ENCODE measurements at regions not wholly inside any gene's neighbourhood (a gene's known extent, or its start where the extent isn't known, plus 50 kb on each side); places are given as distances from the start of the nearest gene placed in this dataset.

DNA sequence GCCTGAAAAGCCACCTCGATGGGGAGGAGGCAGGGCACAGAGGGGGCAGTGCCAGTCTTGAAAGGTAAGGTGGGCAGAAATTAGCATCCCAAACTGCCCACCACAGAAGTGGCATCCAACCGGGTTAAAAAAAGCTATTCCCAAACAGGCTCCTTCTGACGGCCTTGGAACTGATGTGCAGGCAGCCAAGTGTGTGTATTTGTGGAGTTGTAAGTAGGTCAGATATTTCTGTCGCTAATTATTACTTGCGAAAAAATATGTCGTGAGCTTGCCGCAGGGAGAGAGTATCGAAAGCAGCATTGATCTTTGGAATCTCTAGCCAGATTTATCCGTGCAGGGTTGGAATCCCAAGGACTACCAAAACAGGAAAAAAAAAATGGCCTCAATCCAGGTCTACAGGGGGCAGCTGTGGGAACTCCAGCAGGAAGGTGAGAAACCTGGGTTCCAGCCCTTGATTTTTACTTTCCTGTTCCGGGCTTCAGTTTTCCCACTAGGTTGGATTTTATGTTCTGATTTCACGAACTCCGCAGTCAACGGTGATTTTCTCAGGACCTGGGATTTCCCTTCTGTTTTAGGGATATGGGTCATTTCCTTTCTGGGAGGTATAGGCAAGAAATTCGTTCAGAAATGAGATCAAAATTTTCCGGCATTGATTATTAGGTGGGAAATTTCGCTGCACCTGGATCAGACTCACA, 200.8 kb downstream of the RGS3 start:
- no peak for ATAC-seq
- Mint-ChIP-seq H3K36me3 (no peaks in the 10 kb centered on the region), H3K27ac (no peak overlapping the region), H3K4me3 (no peak overlapping the region), H3K9me3 (no peaks in the 10 kb centered on the region), H3K4me1 (peaks cover 0 to 1% (median 0%) of the 10 kb centered on the region in 7 donors), H3K27me3 (peaks cover 9 to 25% (median 19%) of the 10 kb centered on the region in 5 donors)
- Histone ChIP-seq H3K27ac (ENCODE audit: low read depth, low read length) (no peak overlapping the region), H3K4me3 (ENCODE audit: low read length) (no peak overlapping the region), H3K27me3 (ENCODE audit: control insufficient read depth in 2 of 2, insufficient read depth in 2 of 2, low read length in 2 of 2) (no peaks in the 10 kb centered on the region), H3K9me3 (ENCODE audit: control insufficient read depth in 2 of 3, low read length in 3 of 3) (no peaks in the 10 kb centered on the region), H3K4me1 (ENCODE audit: control insufficient read depth in 2 of 2, insufficient read depth in 2 of 2, low read length in 2 of 2) (no peaks in the 10 kb centered on the region), H3K36me3 (ENCODE audit: control insufficient read depth in 2 of 3, insufficient read depth in 3 of 3, low read length in 3 of 3) (no peaks in the 10 kb centered on the region)
- POLR2A ChIA-PET, result no interaction called here
- CTCF ChIA-PET, result no interaction called here
- intact Hi-C loops (cut with micrococcal nuclease), result no loop called here
- DNase-seq, result no peak

DNA sequence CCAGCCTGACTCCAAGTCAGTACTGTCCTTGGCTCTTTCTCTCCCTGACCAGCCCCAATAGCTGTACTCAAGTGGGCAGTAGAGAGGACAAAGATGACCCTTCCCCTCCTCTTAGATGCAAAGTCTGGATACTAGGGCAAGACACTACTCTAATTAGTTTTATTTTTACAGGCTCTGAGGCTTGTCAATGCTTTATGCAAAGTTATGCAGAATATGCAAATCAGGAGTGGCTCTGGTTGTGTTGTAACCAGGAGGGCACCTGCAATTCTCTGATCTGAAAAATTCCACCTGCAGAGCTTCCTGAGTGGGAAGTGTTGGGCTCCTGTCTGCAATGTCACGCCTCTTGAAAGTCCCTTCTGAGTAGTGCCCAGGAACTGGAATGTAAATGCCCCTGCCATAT, 201.5 kb downstream of the RGS3 start:
- CTCF ChIA-PET, result no interaction called here
- POLR2A ChIA-PET, result no interaction called here

DNA sequence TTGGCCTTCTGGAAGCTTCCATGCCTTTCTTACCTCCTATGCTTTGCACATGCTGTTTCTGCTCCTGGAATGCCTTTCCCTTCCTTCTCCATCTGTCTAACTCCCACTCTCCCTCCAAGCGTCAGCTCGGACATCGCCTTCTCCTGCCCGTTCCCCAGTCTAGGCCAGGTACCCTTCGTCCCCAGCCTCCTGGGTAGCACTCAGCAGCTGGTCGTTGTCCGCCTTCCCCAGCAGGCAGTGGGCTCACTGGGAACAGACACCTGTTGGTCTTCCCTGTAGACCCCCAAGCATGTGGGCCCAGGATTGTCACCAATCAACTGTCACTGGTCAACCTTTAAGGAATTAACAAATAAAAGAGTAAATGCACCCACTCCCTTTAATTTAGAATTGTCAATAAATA, 202.2 kb downstream of the RGS3 start:
- CTCF ChIA-PET, result interaction anchor here (1.3 to 1.7 kb wide), 2 partner anchors 9 to 10 kb away, joined by 5 read pairs; no protein-coding TSS in a partner anchor
- H3K27ac Mint-ChIP-seq, result no peak overlapping the region
- H3K4me3 ChIP-seq (ENCODE audit: low read length), result no peak overlapping the region

More for the DNA sequence above, 201.5 kb downstream of the RGS3 start:
- peaks cover 0 to 1% (median 0%) of the 10 kb centered on the region in 7 donors for H3K4me1 Mint-ChIP-seq
- intact Hi-C loops (cut with micrococcal nuclease), result no loop called here
- H3K4me1 ChIP-seq (ENCODE audit: control insufficient read depth in 2 of 2, insufficient read depth in 2 of 2, low read length in 2 of 2), result no peaks in the 10 kb centered on the region
- no peak overlapping the region for H3K27ac ChIP-seq (ENCODE audit: low read depth, low read length)
- H3K36me3 Mint-ChIP-seq, result no peaks in the 10 kb centered on the region
- no peaks in the 10 kb centered on the region for H3K9me3 ChIP-seq (ENCODE audit: control insufficient read depth in 2 of 3, low read length in 3 of 3)
- DNase-seq (no peak), ATAC-seq (no peak)
- H3K27me3 ChIP-seq (ENCODE audit: control insufficient read depth in 2 of 2, insufficient read depth in 2 of 2, low read length in 2 of 2), result no peaks in the 10 kb centered on the region
- H3K27me3 Mint-ChIP-seq, result peaks cover 4 to 19% (median 11%) of the 10 kb centered on the region in 5 donors
- no peak overlapping the region for H3K4me3 ChIP-seq (ENCODE audit: low read length)
- no peaks in the 10 kb centered on the region for H3K36me3 ChIP-seq (ENCODE audit: control insufficient read depth in 2 of 3, insufficient read depth in 3 of 3, low read length in 3 of 3)
- no peaks in the 10 kb centered on the region for H3K9me3 Mint-ChIP-seq
- H3K4me3 Mint-ChIP-seq, result no peak overlapping the region
- no peak overlapping the region for H3K27ac Mint-ChIP-seq

DNA sequence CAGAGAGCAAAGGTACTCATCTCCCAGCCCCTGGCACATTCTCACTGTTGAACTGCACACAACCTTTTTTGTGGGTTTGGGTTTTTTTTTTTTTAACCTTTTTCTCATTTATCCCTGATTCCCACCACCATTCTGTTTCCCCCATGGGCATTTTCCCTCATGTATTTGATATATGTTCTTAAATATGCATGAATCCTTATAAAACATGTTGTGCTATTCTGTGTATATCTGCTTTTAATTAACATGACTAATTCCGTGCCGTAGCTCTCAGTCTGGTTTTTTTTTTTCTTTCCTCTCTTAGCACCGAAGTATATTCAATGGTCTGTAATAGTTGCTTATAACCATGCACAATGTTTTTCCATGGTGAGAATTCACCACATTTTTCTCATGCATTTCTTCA, 204.5 kb downstream of the RGS3 start:
- POLR2A ChIA-PET, result no interaction called here
- H3K27ac Mint-ChIP-seq, result no peak overlapping the region

More for the DNA sequence above, 202.2 kb downstream of the RGS3 start:
- no peaks in the 10 kb centered on the region for H3K36me3 ChIP-seq (ENCODE audit: control insufficient read depth in 2 of 3, insufficient read depth in 3 of 3, low read length in 3 of 3)
- H3K9me3 Mint-ChIP-seq, result no peaks in the 10 kb centered on the region
- H3K27ac ChIP-seq (ENCODE audit: low read depth, low read length), result no peak overlapping the region
- DNase-seq (no peak), ATAC-seq (no peak)
- peaks cover 0 to 1% (median 0%) of the 10 kb centered on the region in 7 donors for H3K4me1 Mint-ChIP-seq
- H3K27me3 ChIP-seq (ENCODE audit: control insufficient read depth in 2 of 2, insufficient read depth in 2 of 2, low read length in 2 of 2), result no peaks in the 10 kb centered on the region
- H3K36me3 Mint-ChIP-seq, result no peaks in the 10 kb centered on the region
- POLR2A ChIA-PET, result no interaction called here
- no peaks in the 10 kb centered on the region for H3K4me1 ChIP-seq (ENCODE audit: control insufficient read depth in 2 of 2, insufficient read depth in 2 of 2, low read length in 2 of 2)
- H3K9me3 ChIP-seq (ENCODE audit: control insufficient read depth in 2 of 3, low read length in 3 of 3), result no peaks in the 10 kb centered on the region
- peaks cover 0 to 12% (median 5%) of the 10 kb centered on the region in 5 donors for H3K27me3 Mint-ChIP-seq
- H3K4me3 Mint-ChIP-seq, result no peak overlapping the region
- intact Hi-C loops (cut with micrococcal nuclease), result no loop called here

DNA sequence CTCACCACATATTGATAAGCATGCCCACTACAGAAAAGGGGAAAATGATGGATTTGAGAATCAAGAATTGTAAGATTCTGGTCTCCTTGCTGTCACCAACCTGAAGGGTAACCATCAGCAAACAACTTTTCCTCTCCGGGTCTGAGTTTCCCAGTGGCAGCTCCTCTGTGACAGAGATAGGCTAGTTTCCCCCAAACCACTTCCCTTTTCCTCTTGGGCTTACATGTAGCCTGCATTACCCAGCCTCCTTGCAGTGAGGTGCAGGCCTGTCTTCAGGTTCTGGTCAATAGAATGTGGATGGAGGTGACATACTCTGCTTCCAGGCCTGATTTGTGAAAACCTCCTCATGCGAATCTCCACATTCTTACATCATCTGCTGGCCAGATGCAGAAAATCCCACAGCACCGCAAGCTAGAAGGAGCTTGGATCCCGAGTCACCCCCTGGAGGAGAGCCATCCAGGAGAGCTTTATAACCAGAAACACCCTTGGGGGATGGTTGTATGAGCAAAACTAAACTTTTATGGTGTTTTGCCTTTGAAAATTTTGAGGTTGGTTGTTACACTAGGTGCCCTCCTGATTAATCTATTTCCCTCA, 206.1 kb downstream of the RGS3 start:
- no peak overlapping the region for H3K4me3 ChIP-seq (ENCODE audit: low read length)
- no peaks in the 10 kb centered on the region for H3K4me1 ChIP-seq (ENCODE audit: control insufficient read depth in 2 of 2, insufficient read depth in 2 of 2, low read length in 2 of 2)
- Mint-ChIP-seq H3K4me1 (peaks cover 0 to 1% (median 0%) of the 10 kb centered on the region in 7 donors), H3K27me3 (peaks cover 5 to 12% (median 8%) of the 10 kb centered on the region in 5 donors), H3K27ac (no peak overlapping the region), H3K36me3 (no peaks in the 10 kb centered on the region), H3K9me3 (no peaks in the 10 kb centered on the region), H3K4me3 (no peak overlapping the region)
- POLR2A ChIA-PET, result no interaction called here
- DNase-seq (no peak), ATAC-seq (no peak)
- H3K27me3 ChIP-seq (ENCODE audit: control insufficient read depth in 2 of 2, insufficient read depth in 2 of 2, low read length in 2 of 2), result no peaks in the 10 kb centered on the region
- no peaks in the 10 kb centered on the region for H3K9me3 ChIP-seq (ENCODE audit: control insufficient read depth in 2 of 3, low read length in 3 of 3)
- no peak overlapping the region for H3K27ac ChIP-seq (ENCODE audit: low read depth, low read length)
- intact Hi-C loops (cut with micrococcal nuclease), result no loop called here
- H3K36me3 ChIP-seq (ENCODE audit: control insufficient read depth in 2 of 3, insufficient read depth in 3 of 3, low read length in 3 of 3), result no peaks in the 10 kb centered on the region
- CTCF ChIA-PET, result no interaction called here

More for the DNA sequence above, 204.5 kb downstream of the RGS3 start:
- DNase-seq, result no peak
- CTCF ChIA-PET, result no interaction called here
- no peaks in the 10 kb centered on the region for H3K36me3 Mint-ChIP-seq
- Histone ChIP-seq H3K9me3 (ENCODE audit: control insufficient read depth in 2 of 3, low read length in 3 of 3) (no peaks in the 10 kb centered on the region), H3K27me3 (ENCODE audit: control insufficient read depth in 2 of 2, insufficient read depth in 2 of 2, low read length in 2 of 2) (no peaks in the 10 kb centered on the region), H3K4me1 (ENCODE audit: control insufficient read depth in 2 of 2, insufficient read depth in 2 of 2, low read length in 2 of 2) (no peaks in the 10 kb centered on the region), H3K36me3 (ENCODE audit: control insufficient read depth in 2 of 3, insufficient read depth in 3 of 3, low read length in 3 of 3) (no peaks in the 10 kb centered on the region), H3K4me3 (ENCODE audit: low read length) (no peak overlapping the region), H3K27ac (ENCODE audit: low read depth, low read length) (no peak overlapping the region)
- H3K27me3 Mint-ChIP-seq, result peaks cover 0 to 8% (median 0%) of the 10 kb centered on the region in 5 donors
- no peaks in the 10 kb centered on the region for H3K9me3 Mint-ChIP-seq
- ATAC-seq, result no peak
- H3K4me3 Mint-ChIP-seq, result no peak overlapping the region
- intact Hi-C loops (cut with micrococcal nuclease), result no loop called here
- H3K4me1 Mint-ChIP-seq, result peaks cover 0 to 1% (median 0%) of the 10 kb centered on the region in 7 donors

DNA sequence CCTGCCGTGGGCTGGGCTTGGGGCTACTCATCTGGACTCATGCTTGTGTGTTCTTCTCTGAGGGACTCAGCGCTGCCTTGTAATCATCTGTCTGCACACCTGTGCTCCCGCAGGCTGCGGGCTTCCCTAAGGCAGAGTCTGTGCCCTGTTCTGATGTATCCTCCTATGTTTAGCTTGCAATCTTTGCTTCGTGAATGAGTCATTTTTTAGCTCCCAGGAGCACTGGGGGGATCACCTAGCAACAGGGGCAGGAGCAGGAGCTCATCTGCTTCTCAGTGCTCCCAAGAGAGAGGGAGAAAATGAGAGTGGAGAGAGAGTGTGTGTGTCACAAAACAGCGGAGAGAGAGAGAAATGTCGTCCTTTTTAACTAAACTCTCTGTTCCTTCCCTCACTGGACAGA, 202.4 kb upstream of the ZNF618 start:
- Mint-ChIP-seq H3K9me3 (peaks cover 0 to 1% (median 0%) of the 10 kb centered on the region in 11 donors), H3K27me3 (peaks cover 14 to 43% (median 24%) of the 10 kb centered on the region in 5 donors), H3K4me1 (no peaks in the 10 kb centered on the region), H3K27ac (no peak overlapping the region), H3K4me3 (no peak overlapping the region), H3K36me3 (no peaks in the 10 kb centered on the region)
- no peak overlapping the region for H3K27ac ChIP-seq (ENCODE audit: low read depth, low read length)
- DNase-seq (no peak), ATAC-seq (no peak)
- POLR2A ChIA-PET, result no interaction called here
- H3K4me1 ChIP-seq (ENCODE audit: control insufficient read depth in 2 of 2, insufficient read depth in 2 of 2, low read length in 2 of 2), result no peaks in the 10 kb centered on the region
- H3K9me3 ChIP-seq (ENCODE audit: control insufficient read depth in 2 of 3, low read length in 3 of 3), result no peaks in the 10 kb centered on the region
- intact Hi-C loops (cut with micrococcal nuclease), result no loop called here
- no peaks in the 10 kb centered on the region for H3K36me3 ChIP-seq (ENCODE audit: control insufficient read depth in 2 of 3, insufficient read depth in 3 of 3, low read length in 3 of 3)
- CTCF ChIA-PET, result no interaction called here
- no peaks in the 10 kb centered on the region for H3K27me3 ChIP-seq (ENCODE audit: control insufficient read depth in 2 of 2, insufficient read depth in 2 of 2, low read length in 2 of 2)
- H3K4me3 ChIP-seq (ENCODE audit: low read length), result no peak overlapping the region

DNA sequence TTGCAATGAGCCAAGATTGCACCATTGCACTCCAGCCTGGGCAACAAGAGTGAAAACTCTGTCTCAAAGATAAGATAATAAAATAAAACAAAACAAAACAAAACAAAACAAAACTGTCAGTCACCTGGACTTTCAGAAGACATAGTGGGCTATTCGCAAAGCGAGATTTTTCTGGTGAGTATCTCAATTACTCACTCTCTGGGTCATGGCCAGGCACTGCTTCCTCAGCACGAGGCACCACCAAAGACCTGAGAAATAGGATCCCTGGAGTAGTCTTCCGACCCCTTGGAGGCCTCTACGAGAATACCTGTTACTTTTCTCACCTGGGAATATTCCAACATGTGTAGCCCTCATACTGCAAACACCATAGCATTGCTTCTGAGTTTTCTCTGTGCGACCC, 201.7 kb upstream of the ZNF618 start:
- Histone ChIP-seq H3K9me3 (ENCODE audit: control insufficient read depth in 2 of 3, low read length in 3 of 3) (no peaks in the 10 kb centered on the region), H3K4me1 (ENCODE audit: control insufficient read depth in 2 of 2, insufficient read depth in 2 of 2, low read length in 2 of 2) (no peaks in the 10 kb centered on the region), H3K36me3 (ENCODE audit: control insufficient read depth in 2 of 3, insufficient read depth in 3 of 3, low read length in 3 of 3) (no peaks in the 10 kb centered on the region), H3K27me3 (ENCODE audit: control insufficient read depth in 2 of 2, insufficient read depth in 2 of 2, low read length in 2 of 2) (no peaks in the 10 kb centered on the region), H3K4me3 (ENCODE audit: low read length) (no peak overlapping the region), H3K27ac (ENCODE audit: low read depth, low read length) (no peak overlapping the region)
- no peaks in the 10 kb centered on the region for H3K36me3 Mint-ChIP-seq
- POLR2A ChIA-PET, result no interaction called here
- H3K9me3 Mint-ChIP-seq, result peaks cover 0 to 1% (median 0%) of the 10 kb centered on the region in 11 donors
- no peak overlapping the region for H3K4me3 Mint-ChIP-seq
- DNase-seq, result no peak
- H3K4me1 Mint-ChIP-seq, result no peaks in the 10 kb centered on the region
- CTCF ChIA-PET, result no interaction called here
- intact Hi-C loops (cut with micrococcal nuclease), result no loop called here
- H3K27ac Mint-ChIP-seq, result no peak overlapping the region
- no peak for ATAC-seq
- H3K27me3 Mint-ChIP-seq, result peaks cover 14 to 45% (median 24%) of the 10 kb centered on the region in 5 donors
